Sigmoid colon (tissue), 6 donors: ENCODE measurements at regions not wholly inside any gene's neighbourhood (a gene's known extent, or its start where the extent isn't known, plus 50 kb on each side); places are given as distances from the start of the nearest gene placed in this dataset.

Experiments
- DNase-seq: peaks from one replicate; pipeline ENCODE4 v3.0.0-alpha.2; 2019
- H3K27ac ChIP-seq, 4 donors: fragments of 200-600 bp; sonication (generic); one replicate each; pipeline ENCODE4 v1.5.1; 2016 to 2019; ENCODE audit warnings: mild to moderate bottlenecking in 1 of 4
- H3K27me3 ChIP-seq, 3 donors: fragments of 200-600 bp; sonication (generic); one replicate each; pipeline ENCODE4 v1.5.1; 2019; ENCODE audit warnings: mild to moderate bottlenecking in 1 of 3
- H3K36me3 ChIP-seq, 4 donors: fragments of 200-600 bp; sonication (generic); one replicate each; pipeline ENCODE4 v1.5.1; 2016 to 2019
- H3K4me1 ChIP-seq, 4 donors: fragments of 200-600 bp; sonication (generic); one replicate each; pipeline ENCODE4 v1.5.1; 2017 to 2019
- H3K4me3 ChIP-seq, 4 donors: fragments of 200-600 bp; sonication (generic); one replicate each; pipeline ENCODE4 v1.5.1; 2017 to 2019; ENCODE audit warnings: mild to moderate bottlenecking in 2 of 4, moderate library complexity in 1 of 4
- H3K9me3 ChIP-seq, 4 donors: fragments of 200-600 bp in 3 of 4; sonication (generic) in 3 of 4; one replicate each; pipeline versions ENCODE4 v1.5.1 to v1.6.1; 2013 to 2019
- EP300 ChIP-seq, 4 donors: sonication (generic); formaldehyde crosslinking; IDR thresholded peaks; one replicate each; pipeline ENCODE4 v1.6.1; 2017; ENCODE audit warnings: antibody characterized with exemption in 4 of 4
- POLR2A ChIP-seq, 2 donors: fragments of 450-650 bp; IDR thresholded peaks; one replicate each; pipeline ENCODE4 v1.6.1; 2016; ENCODE audit warnings: antibody characterized with exemption in 2 of 2, mild to moderate bottlenecking in 2 of 2, moderate library complexity in 2 of 2
- POLR2AphosphoS5 ChIP-seq, 4 donors: sonication (generic); formaldehyde crosslinking; IDR thresholded peaks; one replicate each; pipeline ENCODE4 v1.6.1; 2017; ENCODE audit warnings: antibody characterized with exemption in 4 of 4
- WGBS, 2 donors: extraction: QIAGEN DNeasy Blood & Tissue Kit; methylation state at CpG; one replicate each; pipeline ENCODE4 v1.1.7; 2013; 5-methylcytosine and 5-hydroxymethylcytosine counted together
- intact Hi-C: fragments of 100-400 bp; cut with DNase I; formaldehyde crosslinking; loops from one replicate; pipeline ENCODE4 v1.15.1; 2023
- TF ChIP-seq, protein P1 (sequence below), 4 experiments: fragments of 450-650 bp in 3 of 4; fragments of 200-600 bp in 1 of 4; IDR thresholded peaks; one replicate each; pipeline ENCODE4 v1.5.1; 2016 to 2019; ENCODE audit warnings: antibody characterized with exemption in 4 of 4, mild to moderate bottlenecking in 3 of 4, moderate library complexity in 2 of 4
- donor health status: healthy with polysubstance abuse.
- donor health status: healthy.

DNA sequence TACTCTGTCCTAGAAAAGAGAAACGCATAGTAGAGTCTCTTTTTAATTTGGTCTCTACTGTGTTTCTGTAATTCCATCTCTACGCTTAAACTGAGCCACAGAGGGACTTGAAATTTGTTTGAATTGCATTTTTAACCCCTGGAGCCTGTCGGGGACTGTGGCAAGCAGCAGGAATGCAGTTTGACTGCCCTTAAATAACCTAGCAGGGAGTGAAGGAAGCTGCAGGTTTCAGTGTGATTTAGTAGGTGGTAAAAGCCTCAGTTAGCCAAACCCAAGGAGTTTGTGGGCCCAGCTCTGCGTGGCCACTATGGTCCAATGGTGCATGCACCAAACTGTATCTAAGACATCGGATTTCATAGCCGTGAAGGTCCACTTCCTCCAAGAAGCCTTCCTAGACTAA, 70.3 kb upstream of the MC3R start:
- DNase-seq = no peak
- no peaks in the 10 kb centered on the region for H3K4me1 ChIP-seq
- WGBS, 2 donors = 63 to 69% methylated on average over 6 of the region's 6 CpGs
- no peak overlapping the region for H3K4me3 ChIP-seq
- no peaks in the 10 kb centered on the region for H3K27me3 ChIP-seq
- no peak overlapping the region for H3K27ac ChIP-seq
- intact Hi-C loops = no loop called here
- no peaks in the 10 kb centered on the region for H3K36me3 ChIP-seq
- no peaks in the 10 kb centered on the region for H3K9me3 ChIP-seq
- no peak for TF ChIP-seq POLR2AphosphoS5 (IDR thresholded peaks at IDR 0.05)
- TF ChIP-seq POLR2A (IDR thresholded peaks at IDR 0.05) = no peak
- TF ChIP-seq, protein P1, sequence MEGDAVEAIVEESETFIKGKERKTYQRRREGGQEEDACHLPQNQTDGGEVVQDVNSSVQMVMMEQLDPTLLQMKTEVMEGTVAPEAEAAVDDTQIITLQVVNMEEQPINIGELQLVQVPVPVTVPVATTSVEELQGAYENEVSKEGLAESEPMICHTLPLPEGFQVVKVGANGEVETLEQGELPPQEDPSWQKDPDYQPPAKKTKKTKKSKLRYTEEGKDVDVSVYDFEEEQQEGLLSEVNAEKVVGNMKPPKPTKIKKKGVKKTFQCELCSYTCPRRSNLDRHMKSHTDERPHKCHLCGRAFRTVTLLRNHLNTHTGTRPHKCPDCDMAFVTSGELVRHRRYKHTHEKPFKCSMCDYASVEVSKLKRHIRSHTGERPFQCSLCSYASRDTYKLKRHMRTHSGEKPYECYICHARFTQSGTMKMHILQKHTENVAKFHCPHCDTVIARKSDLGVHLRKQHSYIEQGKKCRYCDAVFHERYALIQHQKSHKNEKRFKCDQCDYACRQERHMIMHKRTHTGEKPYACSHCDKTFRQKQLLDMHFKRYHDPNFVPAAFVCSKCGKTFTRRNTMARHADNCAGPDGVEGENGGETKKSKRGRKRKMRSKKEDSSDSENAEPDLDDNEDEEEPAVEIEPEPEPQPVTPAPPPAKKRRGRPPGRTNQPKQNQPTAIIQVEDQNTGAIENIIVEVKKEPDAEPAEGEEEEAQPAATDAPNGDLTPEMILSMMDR (IDR thresholded peaks at IDR 0.05) = no peak
- TF ChIP-seq EP300 (IDR thresholded peaks at IDR 0.05) = no peak

DNA sequence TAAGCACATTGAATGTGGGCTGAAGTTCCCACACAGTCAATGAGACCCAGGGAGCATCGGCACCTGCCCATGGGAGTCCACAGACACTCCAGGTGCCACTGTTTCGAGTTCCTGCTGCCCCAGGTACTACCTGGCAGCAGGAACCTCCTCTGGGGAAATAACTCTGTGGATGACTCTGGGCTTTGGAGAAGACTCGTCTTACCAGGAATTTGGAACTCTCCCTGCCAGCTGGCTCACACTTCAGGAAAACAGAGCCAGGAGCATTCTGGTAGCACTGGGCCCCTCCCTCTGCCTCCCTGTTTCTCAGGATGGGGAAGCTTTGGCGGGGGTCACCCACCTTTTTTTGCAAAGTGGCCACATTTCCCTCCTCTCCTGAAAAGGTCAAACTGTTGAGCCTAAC, 69.5 kb upstream of the MC3R start:
- Histone ChIP-seq H3K36me3 (no peaks in the 10 kb centered on the region), H3K4me3 (no peak overlapping the region), H3K27me3 (no peaks in the 10 kb centered on the region), H3K27ac (no peak overlapping the region), H3K4me1 (no peaks in the 10 kb centered on the region), H3K9me3 (no peaks in the 10 kb centered on the region)
- DNase-seq = no peak
- 63 to 72% methylated on average over 4 of the region's 4 CpGs for WGBS, 2 donors
- intact Hi-C loops = no loop called here
- TF ChIP-seq EP300 (IDR thresholded peaks at IDR 0.05) (no peak), POLR2AphosphoS5 (IDR thresholded peaks at IDR 0.05) (no peak), POLR2A (IDR thresholded peaks at IDR 0.05) (no peak)

DNA sequence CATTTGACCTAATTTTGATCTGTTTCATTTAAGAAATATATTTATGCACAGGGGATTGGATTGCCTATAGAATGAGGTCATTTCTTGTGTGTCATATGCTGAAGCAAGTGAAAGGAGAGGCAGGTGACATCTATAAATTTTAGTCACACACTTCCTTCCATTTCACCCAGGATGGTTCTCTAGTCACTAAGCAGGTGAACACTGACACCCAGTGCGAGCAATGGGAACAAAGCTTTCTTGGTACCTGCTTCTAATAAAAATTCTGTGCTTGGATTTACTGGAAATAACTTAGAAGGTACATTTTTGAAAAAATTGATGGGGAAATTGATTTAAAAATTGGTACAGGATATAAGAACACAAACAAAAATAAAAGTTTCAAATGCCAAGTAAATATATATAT, 66.9 kb upstream of the MC3R start:
- WGBS, 2 donors = 29 to 81% methylated on average over 1 of the region's 1 CpG
- Histone ChIP-seq H3K4me3 (no peak overlapping the region), H3K9me3 (no peaks in the 10 kb centered on the region), H3K4me1 (no peaks in the 10 kb centered on the region), H3K27ac (no peak overlapping the region), H3K27me3 (no peaks in the 10 kb centered on the region), H3K36me3 (no peaks in the 10 kb centered on the region)
- no peak for DNase-seq
- intact Hi-C loops = no loop called here
- TF ChIP-seq, protein P1 (IDR thresholded peaks at IDR 0.05) = peak in 1 of 4 experiments; percentile 14
- TF ChIP-seq EP300 (IDR thresholded peaks at IDR 0.05) = no peak

DNA sequence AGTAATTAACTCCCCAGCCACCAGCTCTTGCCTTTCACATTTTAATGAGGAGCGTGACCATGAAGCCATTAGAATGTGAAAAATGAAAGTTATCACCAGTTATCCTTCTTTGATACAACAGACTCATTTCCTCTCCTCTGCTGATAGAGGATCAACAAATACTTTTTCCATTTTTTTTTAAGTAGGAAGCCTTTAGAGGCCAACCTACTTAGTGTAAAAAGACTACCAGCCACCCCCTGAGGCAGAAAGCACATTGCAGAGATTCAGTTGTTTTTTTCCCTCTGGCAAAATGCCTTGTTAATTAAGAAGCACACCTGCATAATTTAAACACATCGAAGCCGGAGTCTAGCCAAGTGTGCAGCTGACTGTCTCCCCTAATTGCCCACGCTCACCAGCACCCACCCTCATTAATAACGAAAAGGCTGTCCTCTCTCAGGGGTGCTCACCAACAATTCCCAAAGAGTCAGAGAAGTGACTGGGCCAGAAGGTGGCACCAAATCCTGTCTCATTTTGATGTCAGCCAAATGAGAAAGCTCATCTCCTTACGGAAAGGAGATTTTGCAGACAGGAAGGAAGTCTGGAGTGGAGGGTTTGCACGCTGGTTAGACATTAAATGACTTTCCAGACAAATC, 60.9 kb upstream of the MC3R start:
- TF ChIP-seq EP300 (IDR thresholded peaks at IDR 0.05) (no peak), POLR2AphosphoS5 (IDR thresholded peaks at IDR 0.05) (no peak)
- WGBS, 2 donors = 13 to 33% methylated on average over 7 of the region's 7 CpGs
- no peak for DNase-seq
- no peak overlapping the region for H3K4me3 ChIP-seq
- no peaks in the 10 kb centered on the region for H3K36me3 ChIP-seq
- no peaks in the 10 kb centered on the region for H3K4me1 ChIP-seq
- intact Hi-C loops = no loop called here
- no peak overlapping the region for H3K27ac ChIP-seq
- no peaks in the 10 kb centered on the region for H3K27me3 ChIP-seq
- no peaks in the 10 kb centered on the region for H3K9me3 ChIP-seq

DNA sequence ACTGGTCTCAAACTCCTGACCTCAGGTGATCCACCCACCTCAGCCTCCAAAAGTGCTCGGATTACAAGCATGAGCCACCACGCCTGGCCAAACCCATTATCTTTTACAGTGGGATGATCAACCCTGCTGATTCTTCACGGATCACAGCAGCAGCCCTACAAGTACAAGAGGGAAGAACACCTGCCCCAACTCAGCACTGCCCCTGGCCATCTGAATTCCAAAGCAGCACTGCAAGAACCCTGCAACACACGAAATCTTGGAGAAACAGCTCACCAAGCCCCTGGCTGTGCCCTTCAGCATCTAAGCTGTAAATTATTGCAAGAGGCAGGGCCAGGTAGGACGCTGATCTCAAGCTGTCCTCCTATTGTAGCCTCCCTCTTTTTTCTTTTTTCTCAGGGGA, 54.5 kb upstream of the MC3R start:
- intact Hi-C loops = no loop called here
- Histone ChIP-seq H3K27ac (no peak overlapping the region), H3K9me3 (no peaks in the 10 kb centered on the region), H3K36me3 (no peaks in the 10 kb centered on the region), H3K4me1 (no peaks in the 10 kb centered on the region), H3K4me3 (no peak overlapping the region), H3K27me3 (no peaks in the 10 kb centered on the region)
- WGBS, 2 donors = 40 to 57% methylated on average over 5 of the region's 5 CpGs
- DNase-seq = no peak
- no peak for TF ChIP-seq EP300 (IDR thresholded peaks at IDR 0.05)
- TF ChIP-seq POLR2AphosphoS5 (IDR thresholded peaks at IDR 0.05) = no peak
- TF ChIP-seq, protein P1 (IDR thresholded peaks at IDR 0.05) = no peak
- no peak for TF ChIP-seq POLR2A (IDR thresholded peaks at IDR 0.05)

DNA sequence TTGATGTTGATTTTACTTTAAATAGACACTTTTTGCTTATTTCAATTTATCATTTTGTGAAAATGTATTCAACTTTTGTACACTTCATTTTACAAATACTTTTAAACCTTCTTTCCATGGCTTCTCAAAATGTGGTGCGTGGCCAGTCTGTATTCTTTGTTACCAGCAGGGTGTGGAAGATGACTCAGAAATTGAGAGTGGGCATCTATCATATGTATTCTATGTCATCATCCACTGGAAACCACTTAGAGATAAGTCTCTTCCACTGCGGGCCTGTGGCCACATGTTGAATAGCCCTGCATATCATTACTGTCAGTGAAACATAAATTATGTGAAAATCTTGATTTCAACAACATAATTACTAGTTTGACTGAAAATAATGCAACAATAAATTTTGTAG, 52.6 kb upstream of the MC3R start:
- no peak overlapping the region for H3K4me3 ChIP-seq
- H3K36me3 ChIP-seq = no peaks in the 10 kb centered on the region
- H3K9me3 ChIP-seq = peaks cover 0 to 15% (median 4%) of the 10 kb centered on the region in 4 donors
- intact Hi-C loops = no loop called here
- H3K4me1 ChIP-seq = no peaks in the 10 kb centered on the region
- DNase-seq = no peak
- 76% methylated on average over 2 of the region's 2 CpGs for WGBS, 2 donors
- TF ChIP-seq POLR2A (IDR thresholded peaks at IDR 0.05) (no peak), POLR2AphosphoS5 (IDR thresholded peaks at IDR 0.05) (no peak), EP300 (IDR thresholded peaks at IDR 0.05) (no peak)
- TF ChIP-seq, protein P1 (IDR thresholded peaks at IDR 0.05) = no peak
- no peaks in the 10 kb centered on the region for H3K27me3 ChIP-seq
- no peak overlapping the region for H3K27ac ChIP-seq
